Endothelial cell (in vitro differentiated cells): ENCODE measurements at regions not wholly inside any gene's neighbourhood (a gene's known extent, or its start where the extent isn't known, plus 50 kb on each side); places are given as distances from the start of the nearest gene placed in this dataset.

ENCODE experiments used
- DNase-seq: peaks from one replicate; pipeline ENCODE4 v3.0.0; 2021; ENCODE audit warnings: low spot score
- H3K27ac Mint-ChIP-seq: one replicate; pipeline ENCODE4 v1.8.0; 2021; ENCODE audit warnings: mixed read lengths, inconsistent platforms; ENCODE audit not compliant: unreplicated experiment
- H3K27me3 Mint-ChIP-seq: one replicate; pipeline ENCODE4 v1.8.0; 2021; ENCODE audit warnings: mild to moderate bottlenecking, moderate library complexity, mixed read lengths, inconsistent platforms; ENCODE audit not compliant: unreplicated experiment
- H3K36me3 Mint-ChIP-seq: one replicate; pipeline ENCODE4 v1.8.0; 2021; ENCODE audit warnings: mild to moderate bottlenecking, low read depth, mixed read lengths, inconsistent platforms; ENCODE audit not compliant: unreplicated experiment
- H3K4me1 Mint-ChIP-seq: one replicate; pipeline ENCODE4 v1.8.0; 2021; ENCODE audit warnings: mild to moderate bottlenecking, mixed read lengths, inconsistent platforms; ENCODE audit not compliant: unreplicated experiment
- H3K4me3 Mint-ChIP-seq: one replicate; pipeline ENCODE4 v1.8.0; 2021; ENCODE audit warnings: mild to moderate bottlenecking, mixed read lengths, inconsistent platforms; ENCODE audit not compliant: unreplicated experiment
- H3K9me3 Mint-ChIP-seq: one replicate; pipeline ENCODE4 v1.8.0; 2021; ENCODE audit warnings: mixed read lengths, inconsistent platforms; ENCODE audit not compliant: unreplicated experiment
- TF ChIP-seq, protein P1 (sequence below): fragments of 200-600 bp; sonication (generic); IDR thresholded peaks from one replicate; pipeline ENCODE4 v1.5.0; 2021; ENCODE audit warnings: antibody characterized with exemption; ENCODE audit not compliant: unreplicated experiment

DNA sequence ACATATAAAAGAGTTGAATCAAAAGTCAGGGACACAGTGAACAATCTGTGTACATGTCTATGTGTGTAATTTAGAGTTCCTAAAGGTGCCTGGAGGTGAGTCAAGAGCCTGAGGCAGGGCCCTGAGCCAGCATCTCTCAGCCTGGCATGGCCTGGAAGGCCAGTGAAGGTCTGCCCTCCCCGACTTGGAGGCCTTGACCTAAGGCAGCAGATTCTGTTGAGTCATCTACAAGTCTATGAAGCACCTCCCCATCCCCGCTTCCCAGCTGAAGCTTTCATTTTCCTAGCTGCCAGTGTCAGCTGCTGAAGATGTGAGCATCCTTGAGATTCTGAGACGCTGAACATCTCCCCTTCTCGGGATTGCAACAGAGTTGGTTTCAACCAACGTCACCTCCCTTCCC, 583.9 kb downstream of the BCOR start:
- Mint-ChIP-seq H3K9me3 (no peaks in the 10 kb centered on the region), H3K27ac (no peak overlapping the region), H3K27me3 (no peaks in the 10 kb centered on the region), H3K4me3 (no peak overlapping the region), H3K36me3 (no peaks in the 10 kb centered on the region), H3K4me1 (no peaks in the 10 kb centered on the region)
- no peak for DNase-seq
- TF ChIP-seq, protein P1, sequence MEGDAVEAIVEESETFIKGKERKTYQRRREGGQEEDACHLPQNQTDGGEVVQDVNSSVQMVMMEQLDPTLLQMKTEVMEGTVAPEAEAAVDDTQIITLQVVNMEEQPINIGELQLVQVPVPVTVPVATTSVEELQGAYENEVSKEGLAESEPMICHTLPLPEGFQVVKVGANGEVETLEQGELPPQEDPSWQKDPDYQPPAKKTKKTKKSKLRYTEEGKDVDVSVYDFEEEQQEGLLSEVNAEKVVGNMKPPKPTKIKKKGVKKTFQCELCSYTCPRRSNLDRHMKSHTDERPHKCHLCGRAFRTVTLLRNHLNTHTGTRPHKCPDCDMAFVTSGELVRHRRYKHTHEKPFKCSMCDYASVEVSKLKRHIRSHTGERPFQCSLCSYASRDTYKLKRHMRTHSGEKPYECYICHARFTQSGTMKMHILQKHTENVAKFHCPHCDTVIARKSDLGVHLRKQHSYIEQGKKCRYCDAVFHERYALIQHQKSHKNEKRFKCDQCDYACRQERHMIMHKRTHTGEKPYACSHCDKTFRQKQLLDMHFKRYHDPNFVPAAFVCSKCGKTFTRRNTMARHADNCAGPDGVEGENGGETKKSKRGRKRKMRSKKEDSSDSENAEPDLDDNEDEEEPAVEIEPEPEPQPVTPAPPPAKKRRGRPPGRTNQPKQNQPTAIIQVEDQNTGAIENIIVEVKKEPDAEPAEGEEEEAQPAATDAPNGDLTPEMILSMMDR: no peak

DNA sequence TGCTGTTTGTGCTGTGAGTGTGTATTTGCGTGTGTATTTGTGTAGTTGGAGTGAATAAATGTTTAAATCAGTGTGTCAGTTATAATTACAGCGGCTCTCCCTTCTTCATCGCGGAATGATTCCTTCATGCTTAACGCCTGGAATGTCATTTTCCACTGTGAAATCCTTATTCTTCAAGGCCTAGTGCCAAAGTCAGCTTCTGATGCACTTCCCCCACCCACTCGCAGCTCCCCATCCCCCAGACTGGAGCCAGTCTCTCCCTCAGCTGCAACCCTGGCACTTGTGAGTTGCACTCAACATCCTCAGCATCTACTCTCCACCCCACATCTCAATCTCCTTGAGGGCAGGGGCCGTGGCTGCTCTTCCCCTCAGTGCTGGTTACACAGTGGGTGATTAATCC, 583.0 kb downstream of the BCOR start:
- Mint-ChIP-seq H3K4me3 (no peak overlapping the region), H3K36me3 (no peaks in the 10 kb centered on the region), H3K27ac (no peak overlapping the region), H3K9me3 (no peaks in the 10 kb centered on the region), H3K4me1 (no peaks in the 10 kb centered on the region), H3K27me3 (no peaks in the 10 kb centered on the region)
- no peak for DNase-seq
- TF ChIP-seq, protein P1: no peak

DNA sequence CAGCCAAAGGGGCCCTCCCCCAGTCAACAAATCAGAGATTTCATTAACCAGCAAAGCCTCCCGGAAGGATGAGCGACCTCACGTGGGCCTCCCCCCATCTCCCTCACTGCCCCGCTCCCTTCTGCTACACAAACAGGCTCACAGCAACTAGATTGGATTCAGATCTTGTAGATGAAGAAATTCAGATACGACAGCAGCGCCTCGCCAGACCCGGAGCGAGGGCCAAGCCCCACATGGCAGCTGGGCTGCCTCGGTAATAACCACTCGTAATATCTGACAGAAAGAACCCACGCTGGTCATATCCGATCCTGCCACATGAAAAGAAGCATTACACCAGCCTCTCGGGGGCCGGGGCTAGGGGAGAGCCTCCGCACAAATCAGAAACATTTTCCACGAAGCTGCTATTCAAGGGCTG, 581.3 kb downstream of the BCOR start:
- H3K9me3 Mint-ChIP-seq: no peaks in the 10 kb centered on the region
- no peaks in the 10 kb centered on the region for H3K4me1 Mint-ChIP-seq
- no peaks in the 10 kb centered on the region for H3K36me3 Mint-ChIP-seq
- no peak for DNase-seq
- H3K27me3 Mint-ChIP-seq: no peaks in the 10 kb centered on the region
- H3K4me3 Mint-ChIP-seq: no peak overlapping the region
- H3K27ac Mint-ChIP-seq: no peak overlapping the region
- TF ChIP-seq, protein P1: no peak

DNA sequence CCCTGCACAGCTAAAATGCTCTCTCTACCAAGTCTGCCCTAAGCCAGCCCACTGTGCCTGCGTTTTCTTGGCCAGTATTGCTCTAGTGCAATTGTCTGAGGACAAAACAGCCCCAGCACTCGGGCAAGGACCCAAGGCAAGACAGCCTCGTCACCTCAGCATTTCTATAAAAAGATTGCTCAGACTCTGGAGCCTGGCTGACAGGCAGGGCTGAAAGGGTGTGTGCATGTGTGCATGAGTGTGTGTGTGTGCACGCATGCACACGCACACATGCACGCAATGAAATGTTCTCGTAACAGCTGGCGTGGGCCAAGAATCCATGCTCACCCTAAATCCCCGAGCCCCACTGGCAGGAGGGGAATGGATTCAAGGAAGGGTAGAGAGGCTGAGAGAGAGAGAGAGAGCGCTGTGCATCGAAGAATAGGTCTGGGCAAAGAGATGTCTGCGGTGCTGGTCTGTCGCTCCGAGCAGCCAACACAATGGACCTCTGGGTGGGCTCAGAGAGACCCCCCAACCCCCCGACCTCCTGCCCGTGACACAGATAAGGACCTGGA, 579.2 kb downstream of the BCOR start:
- H3K4me3 Mint-ChIP-seq: no peak overlapping the region
- no peaks in the 10 kb centered on the region for H3K4me1 Mint-ChIP-seq
- H3K9me3 Mint-ChIP-seq: no peaks in the 10 kb centered on the region
- DNase-seq: no peak
- TF ChIP-seq, protein P1: no peak
- no peaks in the 10 kb centered on the region for H3K36me3 Mint-ChIP-seq
- H3K27me3 Mint-ChIP-seq: no peaks in the 10 kb centered on the region
- no peak overlapping the region for H3K27ac Mint-ChIP-seq

DNA sequence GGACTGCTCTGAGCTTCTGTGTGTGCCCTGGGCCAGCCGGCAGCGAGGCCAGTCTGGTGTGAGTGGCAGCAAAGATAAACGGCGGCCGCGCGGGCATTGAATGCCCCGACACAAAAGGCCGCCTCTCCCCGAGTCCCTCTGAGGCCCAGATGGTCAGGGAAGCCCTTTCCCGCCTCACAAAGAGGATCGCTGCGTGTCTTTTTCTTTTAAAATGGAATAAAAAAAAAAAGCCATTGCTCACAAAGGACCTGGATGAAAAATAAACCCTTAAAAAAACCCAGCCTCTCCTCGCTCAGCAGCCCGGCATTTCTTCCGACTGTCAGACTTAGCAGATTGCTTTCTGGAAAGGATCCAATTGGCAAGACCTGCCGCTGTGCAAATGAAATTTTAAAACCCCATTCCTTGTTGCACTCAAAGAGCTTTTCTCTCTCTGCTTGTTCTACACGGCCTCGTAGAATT, 578.7 kb downstream of the BCOR start:
- H3K27ac Mint-ChIP-seq: no peak overlapping the region
- DNase-seq: no peak
- no peaks in the 10 kb centered on the region for H3K27me3 Mint-ChIP-seq
- H3K4me1 Mint-ChIP-seq: no peaks in the 10 kb centered on the region
- no peak overlapping the region for H3K4me3 Mint-ChIP-seq
- no peaks in the 10 kb centered on the region for H3K9me3 Mint-ChIP-seq
- no peaks in the 10 kb centered on the region for H3K36me3 Mint-ChIP-seq
- TF ChIP-seq, protein P1: no peak
